ENCODE measurements at regions not wholly inside any gene's neighbourhood (a gene's known extent, or its start where the extent isn't known, plus 50 kb on each side); places are given as distances from the start of the nearest gene placed in this dataset.

DNA sequence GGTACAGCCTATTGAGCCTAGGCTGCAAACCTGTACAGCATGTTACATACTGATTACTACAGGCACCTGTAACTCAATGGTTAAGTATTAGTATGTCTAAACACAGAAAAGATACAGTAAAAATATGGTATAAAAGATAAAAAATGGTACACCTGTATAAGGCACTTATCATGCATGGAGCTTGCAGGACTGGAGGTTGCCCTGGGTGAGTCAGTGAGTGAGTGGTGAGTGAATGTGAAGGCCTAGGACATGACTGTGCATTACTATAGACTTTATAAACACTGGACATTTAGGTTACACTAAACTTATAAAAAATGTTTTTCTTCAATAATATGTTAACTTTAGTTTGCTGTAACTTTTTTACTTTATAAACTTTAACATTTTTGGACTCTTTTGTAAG lies 171.3 kb downstream of the SLC28A3 start:
- Histone ChIP-seq H3K27ac (ENCODE audit: low read depth, low read length) (no peak overlapping the region), H4K20me1 (ENCODE audit: insufficient read depth, low read length) (no peaks in the 10 kb centered on the region), H3K9me3 (ENCODE audit: insufficient read depth, low read depth, low read length) (no peaks in the 10 kb centered on the region), H3K79me2 (ENCODE audit: insufficient read depth, low read length) (no peaks in the 10 kb centered on the region), H2AFZ (ENCODE audit: low read depth, low read length) (no peak overlapping the region), H3K4me1 (ENCODE audit: insufficient read depth, low read length) (peaks cover 22% of the 10 kb centered on the region), H3K4me3 (ENCODE audit: insufficient read depth, low read depth, low read length) (no peak overlapping the region), H3K9ac (ENCODE audit: low read length) (no peak overlapping the region), H3K27me3 (ENCODE audit: insufficient read depth, low read length) (no peaks in the 10 kb centered on the region), H3K4me2 (ENCODE audit: low read length) (no peak overlapping the region), H3K36me3 (ENCODE audit: insufficient read depth, low read length) (no peaks in the 10 kb centered on the region)
- Mint-ChIP-seq H3K4me3 (ENCODE audit: unreplicated experiment) (no peak overlapping the region), H3K4me1 (ENCODE audit: low read depth, unreplicated experiment) (peaks cover 22% of the 10 kb centered on the region), H3K9me3 (ENCODE audit: unreplicated experiment) (no peaks in the 10 kb centered on the region), H3K27me3 (ENCODE audit: low read depth, unreplicated experiment) (no peaks in the 10 kb centered on the region), H3K27ac (ENCODE audit: unreplicated experiment) (peak overlapping the region; percentile 62), H3K36me3 (ENCODE audit: low read depth, unreplicated experiment) (no peaks in the 10 kb centered on the region)
- FAIRE-seq = no peak
- no peak for TF ChIP-seq CTCF (IDR thresholded peaks at IDR 0.05; ENCODE audit: insufficient read depth, low read depth, low read length)
- TF ChIP-seq EZH2 (IDR thresholded peaks at IDR 0.05; ENCODE audit: insufficient read depth, low read length) = no peak
- DNase-seq (ENCODE audit: low read depth) = peak; percentile 49

GRCh38 chr9:84170521-84171141 lies 169.9 kb downstream of the SLC28A3 start:
- peak overlapping the region; percentile 30 for H3K9ac ChIP-seq (ENCODE audit: low read length)
- peak overlapping the region; percentile 57 for H2AFZ ChIP-seq (ENCODE audit: low read depth, low read length)
- peak overlapping the region; percentile 81 for H3K27ac Mint-ChIP-seq (ENCODE audit: unreplicated experiment)

DNA sequence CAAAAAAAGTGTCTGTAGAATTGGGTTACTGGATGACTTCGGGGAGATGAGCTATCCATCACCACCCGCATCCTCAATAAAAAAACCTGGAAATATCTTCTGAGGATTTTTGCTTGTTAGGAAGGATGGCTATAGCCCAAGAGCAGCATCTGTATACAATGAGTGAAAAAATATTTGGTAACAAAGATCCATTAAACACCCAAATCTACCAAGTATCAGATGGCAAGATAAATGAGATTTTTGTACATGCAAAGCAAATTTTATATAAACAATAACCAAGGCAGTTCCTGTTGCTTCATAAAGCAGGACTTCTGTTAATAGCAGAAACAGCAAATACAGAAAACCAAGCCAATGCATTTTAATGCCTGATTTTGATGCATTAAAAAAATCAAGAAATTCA lies 166.6 kb downstream of the SLC28A3 start:
- Histone ChIP-seq H3K79me2 (ENCODE audit: insufficient read depth, low read length) (no peaks in the 10 kb centered on the region), H2AFZ (ENCODE audit: low read depth, low read length) (no peak overlapping the region), H3K9me3 (ENCODE audit: insufficient read depth, low read depth, low read length) (no peaks in the 10 kb centered on the region), H3K4me2 (ENCODE audit: low read length) (no peak overlapping the region), H4K20me1 (ENCODE audit: insufficient read depth, low read length) (no peaks in the 10 kb centered on the region), H3K36me3 (ENCODE audit: insufficient read depth, low read length) (no peaks in the 10 kb centered on the region), H3K4me3 (ENCODE audit: insufficient read depth, low read depth, low read length) (no peak overlapping the region), H3K9ac (ENCODE audit: low read length) (no peak overlapping the region), H3K4me1 (ENCODE audit: insufficient read depth, low read length) (peaks cover 22% of the 10 kb centered on the region), H3K27me3 (ENCODE audit: insufficient read depth, low read length) (no peaks in the 10 kb centered on the region), H3K27ac (ENCODE audit: low read depth, low read length) (no peak overlapping the region)
- no peaks in the 10 kb centered on the region for H3K36me3 Mint-ChIP-seq (ENCODE audit: low read depth, unreplicated experiment)
- no peak for DNase-seq (ENCODE audit: low read depth)
- peaks cover 1% of the 10 kb centered on the region for H3K9me3 Mint-ChIP-seq (ENCODE audit: unreplicated experiment)
- H3K4me1 Mint-ChIP-seq (ENCODE audit: low read depth, unreplicated experiment) = peaks cover 22% of the 10 kb centered on the region
- H3K27me3 Mint-ChIP-seq (ENCODE audit: low read depth, unreplicated experiment) = peaks cover 8% of the 10 kb centered on the region
- TF ChIP-seq CTCF (IDR thresholded peaks at IDR 0.05; ENCODE audit: insufficient read depth, low read depth, low read length) (no peak), EZH2 (IDR thresholded peaks at IDR 0.05; ENCODE audit: insufficient read depth, low read length) (no peak)
- H3K27ac Mint-ChIP-seq (ENCODE audit: unreplicated experiment) = no peak overlapping the region
- no peak for FAIRE-seq
- H3K4me3 Mint-ChIP-seq (ENCODE audit: unreplicated experiment) = no peak overlapping the region

More at GRCh38 chr9:84170521-84171141, 169.9 kb downstream of the SLC28A3 start:
- TF ChIP-seq EZH2 (IDR thresholded peaks at IDR 0.05; ENCODE audit: insufficient read depth, low read length) = no peak
- Histone ChIP-seq H3K4me2 (ENCODE audit: low read length) (peak overlapping the region; percentile 77), H3K79me2 (ENCODE audit: insufficient read depth, low read length) (no peaks in the 10 kb centered on the region), H4K20me1 (ENCODE audit: insufficient read depth, low read length) (no peaks in the 10 kb centered on the region), H3K27me3 (ENCODE audit: insufficient read depth, low read length) (no peaks in the 10 kb centered on the region), H3K27ac (ENCODE audit: low read depth, low read length) (peak overlapping the region; percentile 75), H3K4me3 (ENCODE audit: insufficient read depth, low read depth, low read length) (peak overlapping the region; percentile 0), H3K9me3 (ENCODE audit: insufficient read depth, low read depth, low read length) (no peaks in the 10 kb centered on the region), H3K4me1 (ENCODE audit: insufficient read depth, low read length) (peaks cover 22% of the 10 kb centered on the region), H3K36me3 (ENCODE audit: insufficient read depth, low read length) (no peaks in the 10 kb centered on the region)
- Mint-ChIP-seq H3K4me3 (ENCODE audit: unreplicated experiment) (no peak overlapping the region), H3K36me3 (ENCODE audit: low read depth, unreplicated experiment) (no peaks in the 10 kb centered on the region), H3K4me1 (ENCODE audit: low read depth, unreplicated experiment) (peaks cover 22% of the 10 kb centered on the region), H3K27me3 (ENCODE audit: low read depth, unreplicated experiment) (peaks cover 2% of the 10 kb centered on the region), H3K9me3 (ENCODE audit: unreplicated experiment) (no peaks in the 10 kb centered on the region)
- DNase-seq (ENCODE audit: low read depth) (peak; percentile 97), FAIRE-seq (peak; percentile 97)

All from astrocyte (in vitro differentiated cells and primary cell).